K562 (cell line): ENCODE measurements at regions not wholly inside any gene's neighbourhood (a gene's known extent, or its start where the extent isn't known, plus 50 kb on each side); places are given as distances from the start of the nearest gene placed in this dataset.

Source experiments
- ARID1B ChIP-seq: fragments of 450-650 bp; IDR thresholded peaks from 2 replicates; pipeline ENCODE4 v1.6.1; 2016; ENCODE audit warnings: antibody characterized with exemption, mild to moderate bottlenecking, inconsistent platforms
- BACH1 ChIP-seq: fragments of 200-800 bp; sonication (Bioruptor generic); IDR thresholded peaks from 2 replicates; pipeline ENCODE4 v1.6.1; 2016; ENCODE audit warnings: missing genetic modification characterization, missing compliant biosample characterization
- CEBPG ChIP-seq, 3 experiments: fragments of 200-800 bp in 1 of 3; sonication (Bioruptor generic) in 1 of 3; sonication (generic) in 1 of 3; formaldehyde crosslinking in 1 of 3; IDR thresholded peaks in 2 of 3; conservative IDR thresholded peaks in 1 of 3; 2 replicates each; pipeline versions ENCODE4 v1.6.1 to v1.8.0; 2016 to 2022; ENCODE audit warnings: missing compliant biosample characterization in 2 of 3, missing genetic modification characterization in 2 of 3, mild to moderate bottlenecking in 1 of 3, missing genetic modification reagents in 1 of 3
- FOSL1 ChIP-seq: fragments of 200-800 bp; sonication (Bioruptor generic); conservative IDR thresholded peaks from 2 replicates; pipeline ENCODE4 v1.6.1; 2016; ENCODE audit warnings: missing genetic modification characterization, missing compliant biosample characterization
- GATA2 ChIP-seq: sonication (generic); formaldehyde crosslinking; IDR thresholded peaks from 2 replicates; pipeline ENCODE4 v1.4.0; 2020; ENCODE audit warnings: mild to moderate bottlenecking, missing genetic modification reagents
- JUND ChIP-seq, 2 experiments: IDR thresholded peaks; 2 replicates in 1 of 2; 3 replicates in 1 of 2; pipeline ENCODE4 v1.6.1; 2011; ENCODE audit warnings: borderline replicate concordance in 2 of 2, low read depth in 2 of 2, low read length in 2 of 2, improper control_type of control experiment in 1 of 2, missing biosample characterization in 1 of 2, missing genetic modification characterization in 1 of 2, missing genetic modification reagents in 1 of 2
- KAT7 ChIP-seq: sonication (generic); formaldehyde crosslinking; IDR thresholded peaks from 2 replicates; pipeline ENCODE4 v1.8.0; 2022; ENCODE audit warnings: missing genetic modification reagents, mild to moderate bottlenecking, borderline replicate concordance
- LCOR ChIP-seq: sonication (generic); formaldehyde crosslinking; IDR thresholded peaks from 2 replicates; pipeline ENCODE4 v1.8.0; 2022; ENCODE audit warnings: mild to moderate bottlenecking, missing genetic modification reagents
- MAFF ChIP-seq: IDR thresholded peaks from 2 replicates; pipeline ENCODE4 v1.6.1; 2012; ENCODE audit warnings: low read length, improper control_type of control experiment
- NCOA1 ChIP-seq: fragments of 450-650 bp; IDR thresholded peaks from 2 replicates; pipeline ENCODE4 v1.6.1; 2016; ENCODE audit warnings: low read depth
- NCOA4 ChIP-seq: fragments of 450-650 bp; IDR thresholded peaks from 2 replicates; pipeline ENCODE4 v1.6.1; 2018; ENCODE audit warnings: mild to moderate bottlenecking; ENCODE audit not compliant: partially characterized antibody
- RCOR1 ChIP-seq, 2 experiments: IDR thresholded peaks; 2 replicates each; pipeline ENCODE4 v1.6.1; 2012; ENCODE audit warnings: low read depth in 2 of 2, low read length in 2 of 2, borderline replicate concordance in 1 of 2, improper control_type of control experiment in 1 of 2
- ZBTB12 ChIP-seq: fragments of 250-450 bp; sonication (Bioruptor Pico); IDR thresholded peaks from 2 replicates; pipeline ENCODE4 v1.4.0; 2020
- ZNF318 ChIP-seq, 2 experiments: fragments of 450-650 bp; IDR thresholded peaks; 2 replicates each; pipeline ENCODE4 v1.6.1; 2016; ENCODE audit warnings: mild to moderate bottlenecking in 2 of 2, borderline replicate concordance in 1 of 2, low read depth in 1 of 2, moderate library complexity in 1 of 2
- ZNF764 ChIP-seq: fragments of 250-450 bp; sonication (Bioruptor Pico); IDR thresholded peaks from 2 replicates; pipeline ENCODE4 v1.4.0; 2020; ENCODE audit warnings: low read depth, mild to moderate bottlenecking, moderate library complexity
- ZNF778 ChIP-seq: fragments of 450-650 bp; formaldehyde crosslinking; IDR thresholded peaks from 2 replicates; pipeline ENCODE4 v1.4.0; 2020; ENCODE audit warnings: mild to moderate bottlenecking, moderate library complexity

- peak; percentile 66; the same call in 1 of the 2 replicates for TF ChIP-seq ZBTB12 (CRISPR knock-in tag)
- no peak for TF ChIP-seq ZNF764 (CRISPR knock-in tag)
- peak; percentile 52; the same call in 1 of the 2 replicates for TF ChIP-seq BACH1
- TF ChIP-seq RCOR1 (IDR thresholded peaks at IDR 0.05; ENCODE audit: borderline replicate concordance in 1 of 2, low read depth in 2 of 2, low read length in 2 of 2) = 0 out of 4 replicates have a peak, but pooled peaks of 1 of the 2 experiments have one; percentile 11
- no peak for TF ChIP-seq GATA2 (CRISPR knock-in tag)
- peak; percentile 66; the same call in 1 of the 2 replicates for TF ChIP-seq LCOR (CRISPR knock-in tag)
- no peak; the same call in 1 of the 2 replicates for TF ChIP-seq CEBPG (CRISPR knock-in tag; IDR thresholded peaks at IDR 0.05)
- TF ChIP-seq CEBPG (tag; conservative IDR thresholded peaks at IDR 0.05 in 1 of 2, IDR thresholded peaks at IDR 0.05 in 1 of 2) = peak; percentile 86 to 96
- no peak for TF ChIP-seq MAFF
- no peak for TF ChIP-seq ZNF778 (CRISPR knock-in tag)
- TF ChIP-seq NCOA4 = no peak
- TF ChIP-seq JUND (IDR thresholded peaks at IDR 0.05; ENCODE audit: borderline replicate concordance, low read depth, low read length) = peak; percentile 59; the same call in 1 of the 2 replicates
- TF ChIP-seq JUND (tag; IDR thresholded peaks at IDR 0.05; ENCODE audit: borderline replicate concordance, low read depth, low read length) = peak; percentile 65; the same call in 1 of the 3 replicates
- TF ChIP-seq ZNF318 (IDR thresholded peaks at IDR 0.05; ENCODE audit: borderline replicate concordance in 1 of 2, low read depth in 1 of 2) = no peak; a peak in 1 of 4 replicates
- peak; percentile 38; the same call in 1 of the 2 replicates for TF ChIP-seq ARID1B
- peak; percentile 93 for TF ChIP-seq FOSL1 (tag)
- no peak for TF ChIP-seq KAT7
- no peak for TF ChIP-seq NCOA1
These were observed 72.4 kb upstream of the BCAR3 start (continued) for GRCh38 chr1:93753791-93754763.
